ENCODE measurements at regions not wholly inside any gene's neighbourhood (a gene's known extent, or its start where the extent isn't known, plus 50 kb on each side); places are given as distances from the start of the nearest gene placed in this dataset.
"Not testable (repeated sequence)": the region's sequence is repeated elsewhere in the genome, so short reads cannot be mapped to it uniquely, and the experiment has no call there.

GRCh38 chr7:86091369-86091768 is 552.3 kb upstream of the GRM3 start:
- intact Hi-C loops (cut with DNase I) = no loop called here
- DNase-seq = no peak

- no peak for DNase-seq
- intact Hi-C loops (cut with DNase I) = no loop called here
Measured at GRCh38 chr7:86089455-86089854, 554.3 kb upstream of the GRM3 start.

GRCh38 chr7:86064572-86064971 is 579.1 kb upstream of the GRM3 start:
- DNase-seq; intact Hi-C loops (cut with DNase I): not testable (repeated sequence)

- intact Hi-C loops (cut with DNase I) = no loop called here
- DNase-seq = no peak
Measured at GRCh38 chr7:86058649-86059048, 585.1 kb upstream of the GRM3 start.

- no peak for DNase-seq
- intact Hi-C loops (cut with DNase I) = no loop called here
Measured at GRCh38 chr7:86050918-86051317, 592.8 kb upstream of the GRM3 start.

GRCh38 chr7:86049910-86050309 is 593.8 kb upstream of the GRM3 start:
- intact Hi-C loops (cut with DNase I) = no loop called here
- DNase-seq = no peak

- intact Hi-C loops (cut with DNase I); DNase-seq: not testable (repeated sequence)
Measured at GRCh38 chr7:86045197-86045596, 598.5 kb upstream of the GRM3 start.

GRCh38 chr7:86025807-86026206 is 617.9 kb upstream of the GRM3 start:
- DNase-seq = no peak
- intact Hi-C loops (cut with DNase I) = no loop called here

- intact Hi-C loops (cut with DNase I) = no loop called here
- no peak for DNase-seq
Measured at GRCh38 chr7:86013662-86014061, 630.0 kb upstream of the GRM3 start.

GRCh38 chr7:86012971-86013370 is 630.7 kb upstream of the GRM3 start:
- DNase-seq = no peak
- intact Hi-C loops (cut with DNase I) = no loop called here

- intact Hi-C loops (cut with DNase I) = no loop called here
- no peak for DNase-seq
Measured at GRCh38 chr7:86008898-86009297, 634.8 kb upstream of the GRM3 start.

GRCh38 chr7:86006909-86007308 is 636.8 kb upstream of the GRM3 start:
- DNase-seq = no peak
- intact Hi-C loops (cut with DNase I) = no loop called here

- intact Hi-C loops (cut with DNase I) = no loop called here
- DNase-seq = no peak
Measured at GRCh38 chr7:86002858-86003257, 640.9 kb upstream of the GRM3 start.

GRCh38 chr7:85997515-85997914 is 646.2 kb upstream of the GRM3 start:
- intact Hi-C loops (cut with DNase I) = no loop called here
- no peak for DNase-seq

GRCh38 chr7:85995101-85995500 is 648.6 kb upstream of the GRM3 start:
- DNase-seq = no peak
- intact Hi-C loops (cut with DNase I) = no loop called here

- DNase-seq = no peak
Measured at GRCh38 chr7:85980740-85981139, 663.0 kb upstream of the GRM3 start.

GRCh38 chr7:85974176-85974575 is 669.5 kb upstream of the GRM3 start:
- no peak for DNase-seq
- intact Hi-C loops (cut with DNase I) = no loop called here

More at GRCh38 chr7:85980740-85981139, 663.0 kb upstream of the GRM3 start:
- intact Hi-C loops (cut with DNase I) = no loop called here

- no peak for DNase-seq
- intact Hi-C loops (cut with DNase I) = no loop called here
Measured at GRCh38 chr7:85972504-85973141, 671.1 kb upstream of the GRM3 start.

- intact Hi-C loops (cut with DNase I) = no loop called here
- DNase-seq = no peak
Measured at GRCh38 chr7:85954961-85955360, 688.7 kb upstream of the GRM3 start.

GRCh38 chr7:85950871-85951270 is 692.8 kb upstream of the GRM3 start:
- intact Hi-C loops (cut with DNase I) = no loop called here

GRCh38 chr7:85950418-85950817 is 693.3 kb upstream of the GRM3 start:
- no peak for DNase-seq
- intact Hi-C loops (cut with DNase I) = no loop called here

More at GRCh38 chr7:85950871-85951270, 692.8 kb upstream of the GRM3 start:
- no peak for DNase-seq

- DNase-seq = no peak
- intact Hi-C loops (cut with DNase I) = no loop called here
Measured at GRCh38 chr7:85947767-85948166, 695.9 kb upstream of the GRM3 start.

All from head of caudate nucleus (tissue), 42 donors.